ENCODE measurements at regions not wholly inside any gene's neighbourhood (a gene's known extent, or its start where the extent isn't known, plus 50 kb on each side); places are given as distances from the start of the nearest gene placed in this dataset.

GRCh38 chr10:107880185-107880584 lies 715.7 kb upstream of the SORCS1 start:
- Histone ChIP-seq H3K4me2 (ENCODE audit: low read length) (no peak overlapping the region), H2AFZ (ENCODE audit: low read depth, low read length, poor library complexity, severe bottlenecking) (no peak overlapping the region), H3K79me2 (ENCODE audit: insufficient read depth, low read length) (no peaks in the 10 kb centered on the region), H3K4me3 (replicated peaks in 1 of 2; ENCODE audit: low read depth in 1 of 2, low read length in 2 of 2) (no peak overlapping the region), H3K27me3 (ENCODE audit: insufficient read depth, low read length) (no peaks in the 10 kb centered on the region), H3K27ac (ENCODE audit: low read depth, low read length) (no peak overlapping the region), H3K9me2 (ENCODE audit: insufficient read depth) (no peaks in the 10 kb centered on the region), H3K9ac (ENCODE audit: low read length) (no peak overlapping the region), H3K4me1 (ENCODE audit: control insufficient read depth in 1 of 2, insufficient read depth in 2 of 2, low read length in 2 of 2) (no peaks in the 10 kb centered on the region), H3K9me3 (ENCODE audit: control insufficient read depth in 1 of 2, insufficient read depth in 1 of 2, low read depth in 1 of 2, low read length in 2 of 2) (peaks cover 32 to 38% of the 10 kb centered on the region in 2 experiments; a peak in 3 of 4 replicates), H4K20me1 (ENCODE audit: insufficient read depth) (no peaks in the 10 kb centered on the region), H3K36me3 (ENCODE audit: control insufficient read depth in 1 of 2, insufficient read depth in 2 of 2, low read length in 2 of 2) (no peaks in the 10 kb centered on the region)
- ATAC-seq (no peak), DNase-seq (ENCODE audit: low read depth, low spot score) (no peak)
- no peak for TF ChIP-seq MAX (IDR thresholded peaks at IDR 0.05)
- ChIA-PET RAD21 (ENCODE audit: low non-redundant PET in 1 of 2, low total read pairs in 2 of 2, uncharacterized antibody in 2 of 2, unreplicated experiment in 2 of 2) (interaction anchor here in 1 of 2 experiments (0.7 kb wide), 1 partner anchor 645 kb away, joined by 3 read pairs; no protein-coding TSS in a partner anchor), POLR2A (no interaction called here), CTCF (no interaction called here)
- no TSS peak for BruUV-seq (replicated peaks)
- intact Hi-C loops (cut with micrococcal nuclease): no loop called here

DNA sequence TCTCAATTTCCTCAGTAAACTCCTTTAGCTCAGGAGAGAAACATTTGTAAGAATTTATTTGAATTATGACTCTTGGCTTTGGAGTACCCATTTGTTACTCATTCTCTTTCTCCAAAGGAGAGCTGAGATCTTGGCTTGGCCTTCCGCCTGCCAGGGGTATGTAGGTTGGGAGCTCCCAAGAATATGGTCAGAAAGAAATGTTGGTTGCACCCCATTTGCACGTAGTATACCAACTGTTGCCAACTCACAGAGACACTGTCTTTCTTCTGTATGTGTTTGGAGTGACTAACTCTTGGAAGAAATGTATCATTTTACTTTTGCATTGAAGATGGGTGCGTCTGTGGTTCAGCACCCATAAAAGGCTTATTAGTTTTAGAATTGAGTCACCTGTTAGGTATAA lies 708.5 kb upstream of the SORCS1 start:
- no peak overlapping the region for H3K9ac ChIP-seq (ENCODE audit: low read length)
- BruUV-seq (replicated peaks): no TSS peak
- no peak overlapping the region for H3K4me3 ChIP-seq (replicated peaks in 1 of 2; ENCODE audit: low read depth in 1 of 2, low read length in 2 of 2)
- no peaks in the 10 kb centered on the region for H3K36me3 ChIP-seq (ENCODE audit: control insufficient read depth in 1 of 2, insufficient read depth in 2 of 2, low read length in 2 of 2)
- TF ChIP-seq POLR2A (IDR thresholded peaks at IDR 0.05; ENCODE audit: borderline replicate concordance, extremely low read depth, insufficient read depth, insufficient read length) (no peak), ZBTB33 (IDR thresholded peaks at IDR 0.05; ENCODE audit: extremely low read depth, insufficient replicate concordance, low read length) (no peak)
- H3K4me2 ChIP-seq (ENCODE audit: low read length): no peak overlapping the region
- no peaks in the 10 kb centered on the region for H3K9me2 ChIP-seq (ENCODE audit: insufficient read depth)
- peaks cover 22 to 30% of the 10 kb centered on the region in 2 experiments; a peak in 2 of 4 replicates for H3K9me3 ChIP-seq (ENCODE audit: control insufficient read depth in 1 of 2, insufficient read depth in 1 of 2, low read depth in 1 of 2, low read length in 2 of 2)
- H3K27me3 ChIP-seq (ENCODE audit: insufficient read depth, low read length): no peaks in the 10 kb centered on the region
- DNase-seq (ENCODE audit: low read depth, low spot score) (no peak), ATAC-seq (no peak)
- ChIA-PET POLR2A (no interaction called here), CTCF (no interaction called here), RAD21 (ENCODE audit: low non-redundant PET in 1 of 2, low total read pairs in 2 of 2, uncharacterized antibody in 2 of 2, unreplicated experiment in 2 of 2) (no interaction called here)
- no peak overlapping the region for H3K27ac ChIP-seq (ENCODE audit: low read depth, low read length)
- H4K20me1 ChIP-seq (ENCODE audit: insufficient read depth): no peaks in the 10 kb centered on the region
- intact Hi-C loops (cut with micrococcal nuclease): no loop called here
- H3K79me2 ChIP-seq (ENCODE audit: insufficient read depth, low read length): no peaks in the 10 kb centered on the region
- H2AFZ ChIP-seq (ENCODE audit: low read depth, low read length, poor library complexity, severe bottlenecking): no peak overlapping the region
- H3K4me1 ChIP-seq (ENCODE audit: control insufficient read depth in 1 of 2, insufficient read depth in 2 of 2, low read length in 2 of 2): no peaks in the 10 kb centered on the region

All from HCT116 (cell line).